OCI-LY7 (cell line): ENCODE measurements at regions not wholly inside any gene's neighbourhood (a gene's known extent, or its start where the extent isn't known, plus 50 kb on each side); places are given as distances from the start of the nearest gene placed in this dataset.

Experiments
- BruUV-seq: library from RNA; stranded (reverse); fragments of 400-500 nt; replicated peaks from 2 replicates; lab custom pipeline; 2021; lab: Mats Ljungman, UMichigan
- CTCF ChIA-PET: fragments of 300-600 bp; sonication (Branson Sonifier 250); formaldehyde crosslinking; loops from one replicate; lab custom pipeline; 2022; ENCODE audit warnings: antibody characterized with exemption; ENCODE audit not compliant: unreplicated experiment; lab: Charles Lee
- POLR2A ChIA-PET: fragments of 300-600 bp; sonication (Branson Sonifier 250); formaldehyde crosslinking; loops from one replicate; lab custom pipeline; 2022; ENCODE audit warnings: antibody characterized with exemption; lab: Charles Lee
- DNase-seq: peaks from one replicate; pipeline ENCODE4 v3.0.0-alpha.2; 2015; ENCODE audit warnings: low spot score
- H2AFZ ChIP-seq: fragments of 200-600 bp; sonication (generic), shearing (Covaris generic); 2 replicates; pipeline ENCODE4 v1.6.1; 2014; ENCODE audit warnings: mild to moderate bottlenecking, antibody characterized with exemption, low read length, moderate library complexity
- H3K27ac ChIP-seq: fragments of 200-600 bp; sonication (generic); 2 replicates; pipeline ENCODE4 v1.5.1; 2014; ENCODE audit warnings: mixed run types, low read depth, mild to moderate bottlenecking, moderate library complexity, low read length, inconsistent platforms; ENCODE audit not compliant: poor library complexity, severe bottlenecking
- H3K36me3 ChIP-seq: fragments of 200-600 bp; sonication (generic); 2 replicates; pipeline ENCODE4 v1.6.1; 2014; ENCODE audit warnings: mild to moderate bottlenecking, antibody characterized with exemption, low read length, moderate library complexity, mixed read lengths; ENCODE audit not compliant: insufficient read depth
- H3K4me1 ChIP-seq: fragments of 200-600 bp; sonication (generic); 2 replicates; pipeline ENCODE4 v1.5.1; 2014; ENCODE audit warnings: mild to moderate bottlenecking, low read length; ENCODE audit not compliant: insufficient read depth, poor library complexity, severe bottlenecking
- H3K4me2 ChIP-seq: fragments of 200-600 bp; sonication (generic); 2 replicates; pipeline ENCODE4 v1.6.1; 2014; ENCODE audit warnings: mild to moderate bottlenecking, low read length
- H3K4me3 ChIP-seq: fragments of 200-600 bp; sonication (generic); 2 replicates; pipeline ENCODE4 v1.5.1; 2014; ENCODE audit warnings: mild to moderate bottlenecking, low read depth, low read length; ENCODE audit not compliant: poor library complexity, severe bottlenecking
- H3K79me2 ChIP-seq: fragments of 200-600 bp; sonication (generic); 2 replicates; pipeline ENCODE4 v1.6.1; 2016; ENCODE audit warnings: low read depth, mild to moderate bottlenecking, low read length, moderate library complexity, mixed read lengths; ENCODE audit not compliant: insufficient read depth
- H3K9me2 ChIP-seq: fragments of 200-600 bp; sonication (generic); 2 replicates; pipeline ENCODE4 v1.6.1; 2016; ENCODE audit warnings: mild to moderate bottlenecking, low read length, mixed read lengths; ENCODE audit not compliant: insufficient read depth
- H3K9me3 ChIP-seq: fragments of 200-600 bp; sonication (generic); 2 replicates; pipeline ENCODE4 v1.6.1; 2014; ENCODE audit warnings: mild to moderate bottlenecking, mixed run types, low read length, mixed read lengths
- H4K20me1 ChIP-seq: fragments of 200-600 bp; sonication (generic); 2 replicates; pipeline ENCODE4 v1.6.1; 2014; ENCODE audit warnings: mild to moderate bottlenecking, antibody characterized with exemption, low read length, moderate library complexity, mixed read lengths; ENCODE audit not compliant: insufficient read depth
- EZH2phosphoT487 ChIP-seq: fragments of 200-600 bp; sonication (generic); IDR thresholded peaks from 2 replicates; pipeline ENCODE4 v1.6.1; 2018; ENCODE audit warnings: low read depth, borderline replicate concordance, mild to moderate bottlenecking, mixed run types, antibody characterized with exemption, low read length, moderate library complexity, mixed read lengths
- intact Hi-C: fragments of 100-400 bp; cut with micrococcal nuclease; formaldehyde crosslinking; loops from one replicate; pipeline ENCODE4 v1.10.0; 2022; ENCODE audit not compliant: unreplicated experiment
- TF ChIP-seq, protein P1 (sequence below): fragments of 200-600 bp; sonication (generic); conservative IDR thresholded peaks from 2 replicates; pipeline ENCODE4 v1.5.1; 2014; ENCODE audit warnings: mild to moderate bottlenecking, antibody characterized with exemption, low read length, moderate library complexity, mixed read lengths

DNA sequence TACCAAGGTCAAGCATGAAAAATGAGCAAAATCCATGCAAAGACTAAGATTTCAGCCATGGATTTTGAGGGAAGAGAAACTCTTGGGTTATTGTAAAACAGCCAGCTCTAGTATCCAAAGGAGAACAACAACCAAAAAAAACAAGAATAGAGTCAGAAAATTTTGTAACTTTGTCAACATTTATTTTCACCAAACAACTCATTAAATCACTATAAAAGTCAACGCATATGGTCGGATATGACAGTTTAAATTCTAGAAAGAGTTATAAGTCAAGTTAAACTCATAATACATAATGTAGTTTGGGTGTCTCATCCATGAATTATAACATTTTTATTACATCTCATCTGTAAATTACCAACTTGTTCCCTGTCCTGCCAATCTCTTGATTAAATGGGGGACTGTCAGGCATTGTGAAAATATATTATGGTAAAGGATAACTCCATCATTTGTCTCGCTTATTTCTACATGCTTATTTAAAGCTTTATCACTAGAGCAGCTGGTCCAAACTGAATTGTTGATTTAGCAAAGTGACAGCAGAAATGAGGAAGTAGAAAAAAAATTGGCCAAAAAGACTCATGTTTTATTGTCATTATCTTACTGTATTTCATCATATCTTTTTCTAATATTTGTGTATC is 224.8 kb upstream of the NOCT start:
- no peaks in the 10 kb centered on the region for H4K20me1 ChIP-seq
- DNase-seq, result no peak
- no peaks in the 10 kb centered on the region for H3K79me2 ChIP-seq
- no peak overlapping the region for H2AFZ ChIP-seq
- ChIA-PET CTCF (no interaction called here), POLR2A (interaction anchor here (0.5 to 1.2 kb wide), 6 partner anchors 18 to 957 kb away, joined by 3 to 5 read pairs (median 3); no protein-coding TSS in a partner anchor)
- H3K4me2 ChIP-seq, result no peak overlapping the region
- TF ChIP-seq, protein P1, sequence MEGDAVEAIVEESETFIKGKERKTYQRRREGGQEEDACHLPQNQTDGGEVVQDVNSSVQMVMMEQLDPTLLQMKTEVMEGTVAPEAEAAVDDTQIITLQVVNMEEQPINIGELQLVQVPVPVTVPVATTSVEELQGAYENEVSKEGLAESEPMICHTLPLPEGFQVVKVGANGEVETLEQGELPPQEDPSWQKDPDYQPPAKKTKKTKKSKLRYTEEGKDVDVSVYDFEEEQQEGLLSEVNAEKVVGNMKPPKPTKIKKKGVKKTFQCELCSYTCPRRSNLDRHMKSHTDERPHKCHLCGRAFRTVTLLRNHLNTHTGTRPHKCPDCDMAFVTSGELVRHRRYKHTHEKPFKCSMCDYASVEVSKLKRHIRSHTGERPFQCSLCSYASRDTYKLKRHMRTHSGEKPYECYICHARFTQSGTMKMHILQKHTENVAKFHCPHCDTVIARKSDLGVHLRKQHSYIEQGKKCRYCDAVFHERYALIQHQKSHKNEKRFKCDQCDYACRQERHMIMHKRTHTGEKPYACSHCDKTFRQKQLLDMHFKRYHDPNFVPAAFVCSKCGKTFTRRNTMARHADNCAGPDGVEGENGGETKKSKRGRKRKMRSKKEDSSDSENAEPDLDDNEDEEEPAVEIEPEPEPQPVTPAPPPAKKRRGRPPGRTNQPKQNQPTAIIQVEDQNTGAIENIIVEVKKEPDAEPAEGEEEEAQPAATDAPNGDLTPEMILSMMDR, result no peak
- TF ChIP-seq EZH2phosphoT487, result no peak
- no peaks in the 10 kb centered on the region for H3K36me3 ChIP-seq
- H3K9me3 ChIP-seq, result no peaks in the 10 kb centered on the region
- no peak overlapping the region for H3K27ac ChIP-seq
- H3K4me3 ChIP-seq, result no peak overlapping the region
- no peaks in the 10 kb centered on the region for H3K4me1 ChIP-seq
- intact Hi-C loops, result no loop called here
- no peaks in the 10 kb centered on the region for H3K9me2 ChIP-seq
- no TSS peak for BruUV-seq

DNA sequence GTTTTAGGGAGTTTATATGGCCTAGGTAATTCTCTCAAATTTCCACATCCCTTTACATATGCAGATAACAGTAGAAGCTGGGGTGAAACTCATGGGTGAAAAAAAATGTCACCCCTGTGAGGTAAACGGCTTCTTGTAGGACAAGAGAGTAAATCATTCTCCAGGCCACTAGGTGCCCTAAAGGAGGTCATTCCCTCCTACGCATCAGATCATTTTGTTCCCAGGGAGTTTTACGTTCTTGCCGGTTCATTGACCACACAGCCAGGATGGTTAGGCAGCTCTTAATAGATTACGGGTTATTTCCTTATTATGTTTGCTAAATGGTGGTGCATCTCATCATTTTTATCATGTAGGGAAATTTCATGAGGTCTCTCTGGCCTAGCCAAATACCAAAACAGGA is 225.8 kb upstream of the NOCT start:
- no peaks in the 10 kb centered on the region for H3K79me2 ChIP-seq
- no peak overlapping the region for H2AFZ ChIP-seq
- no peaks in the 10 kb centered on the region for H3K9me3 ChIP-seq
- ChIA-PET POLR2A (interaction anchor here (0.8 to 1.2 kb wide), 3 partner anchors 12 to 35 kb away, joined by 3 read pairs; no protein-coding TSS in a partner anchor), CTCF (no interaction called here)
- H3K4me1 ChIP-seq, result no peaks in the 10 kb centered on the region
- TF ChIP-seq, protein P1, result no peak
- no peak for TF ChIP-seq EZH2phosphoT487
- no TSS peak for BruUV-seq
- no peaks in the 10 kb centered on the region for H4K20me1 ChIP-seq
- no peak overlapping the region for H3K4me3 ChIP-seq
- DNase-seq, result no peak
- H3K4me2 ChIP-seq, result no peak overlapping the region
- no peak overlapping the region for H3K27ac ChIP-seq
- no peaks in the 10 kb centered on the region for H3K9me2 ChIP-seq
- intact Hi-C loops, result no loop called here
- H3K36me3 ChIP-seq, result no peaks in the 10 kb centered on the region

DNA sequence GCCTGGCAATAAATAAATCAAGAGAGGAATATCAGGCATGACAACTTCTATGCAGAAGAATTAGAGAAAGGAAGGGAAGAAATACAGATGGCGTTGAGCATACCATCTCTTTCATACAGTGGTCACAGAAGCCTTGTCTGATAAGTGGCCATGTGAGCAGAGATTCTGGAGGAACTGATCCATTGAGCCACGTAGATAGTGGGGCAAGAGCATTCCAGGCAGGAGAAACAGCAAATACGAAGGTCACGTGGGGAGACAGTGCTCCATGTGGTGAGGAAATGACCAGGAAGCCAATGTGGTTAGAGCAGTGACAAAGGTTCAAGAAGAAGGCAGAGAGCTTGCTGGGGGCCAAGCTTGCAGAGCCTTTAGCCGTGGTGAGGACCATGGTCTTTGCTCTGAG is 226.7 kb upstream of the NOCT start:
- Histone ChIP-seq H3K4me3 (no peak overlapping the region), H3K9me2 (no peaks in the 10 kb centered on the region), H2AFZ (no peak overlapping the region), H3K79me2 (no peaks in the 10 kb centered on the region), H3K4me1 (no peaks in the 10 kb centered on the region), H3K27ac (no peak overlapping the region), H3K36me3 (no peaks in the 10 kb centered on the region), H3K9me3 (no peaks in the 10 kb centered on the region), H3K4me2 (no peak overlapping the region), H4K20me1 (no peaks in the 10 kb centered on the region)
- intact Hi-C loops, result no loop called here
- ChIA-PET POLR2A (no interaction called here), CTCF (no interaction called here)
- no peak for TF ChIP-seq EZH2phosphoT487
- TF ChIP-seq, protein P1, result no peak
- no peak for DNase-seq
- no TSS peak for BruUV-seq
